ENCODE measurements at regions not wholly inside any gene's neighbourhood (a gene's known extent, or its start where the extent isn't known, plus 50 kb on each side); places are given as distances from the start of the nearest gene placed in this dataset.

GRCh38 chr1:209503196-209503595 lies 80.3 kb upstream of the CAMK1G start:
- TF ChIP-seq, protein P1, sequence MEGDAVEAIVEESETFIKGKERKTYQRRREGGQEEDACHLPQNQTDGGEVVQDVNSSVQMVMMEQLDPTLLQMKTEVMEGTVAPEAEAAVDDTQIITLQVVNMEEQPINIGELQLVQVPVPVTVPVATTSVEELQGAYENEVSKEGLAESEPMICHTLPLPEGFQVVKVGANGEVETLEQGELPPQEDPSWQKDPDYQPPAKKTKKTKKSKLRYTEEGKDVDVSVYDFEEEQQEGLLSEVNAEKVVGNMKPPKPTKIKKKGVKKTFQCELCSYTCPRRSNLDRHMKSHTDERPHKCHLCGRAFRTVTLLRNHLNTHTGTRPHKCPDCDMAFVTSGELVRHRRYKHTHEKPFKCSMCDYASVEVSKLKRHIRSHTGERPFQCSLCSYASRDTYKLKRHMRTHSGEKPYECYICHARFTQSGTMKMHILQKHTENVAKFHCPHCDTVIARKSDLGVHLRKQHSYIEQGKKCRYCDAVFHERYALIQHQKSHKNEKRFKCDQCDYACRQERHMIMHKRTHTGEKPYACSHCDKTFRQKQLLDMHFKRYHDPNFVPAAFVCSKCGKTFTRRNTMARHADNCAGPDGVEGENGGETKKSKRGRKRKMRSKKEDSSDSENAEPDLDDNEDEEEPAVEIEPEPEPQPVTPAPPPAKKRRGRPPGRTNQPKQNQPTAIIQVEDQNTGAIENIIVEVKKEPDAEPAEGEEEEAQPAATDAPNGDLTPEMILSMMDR (IDR thresholded peaks at IDR 0.05), result no peak
- TF ChIP-seq POLR2A (IDR thresholded peaks at IDR 0.05), result no peak
- no peak for DNase-seq (ENCODE audit: low spot score in 2 of 2)
- intact Hi-C loops (cut with DNase I; ENCODE audit: low total_unique reads), result no loop called here
- whole genome bisulfite sequencing, 2 donors, result 91 to 93% methylated on average over 1 of the region's 1 CpG
- no peak overlapping the region for H3K4me3 ChIP-seq (ENCODE audit: low read depth, poor library complexity, severe bottlenecking)

DNA sequence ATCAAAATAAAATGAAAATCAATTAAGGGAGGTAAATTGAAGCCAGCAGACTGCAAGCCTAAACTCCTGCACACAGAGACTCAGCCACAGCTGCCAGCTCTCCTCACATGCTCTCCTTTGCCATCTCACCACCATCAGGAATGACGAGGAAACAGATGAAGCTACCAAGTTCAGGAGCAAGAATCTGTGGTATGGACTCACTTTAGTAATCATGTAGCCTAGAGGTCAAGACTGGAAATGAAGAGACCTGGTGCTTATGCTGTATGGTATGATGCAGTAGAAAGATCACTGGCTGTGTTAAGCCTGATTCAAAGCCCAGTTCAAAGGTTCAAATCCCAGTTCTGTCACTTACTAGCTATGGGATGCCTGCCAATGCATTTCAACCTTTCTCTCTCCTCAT lies 78.9 kb upstream of the CAMK1G start:
- WGBS, 2 donors, result 71 to 85% methylated on average over 1 of the region's 1 CpG
- DNase-seq (ENCODE audit: low spot score in 2 of 2), result no peak
- H3K4me3 ChIP-seq (ENCODE audit: low read depth, poor library complexity, severe bottlenecking), result no peak overlapping the region
- TF ChIP-seq POLR2A (IDR thresholded peaks at IDR 0.05), result no peak
- TF ChIP-seq, protein P1 (IDR thresholded peaks at IDR 0.05), result no peak
- intact Hi-C loops (cut with DNase I; ENCODE audit: low total_unique reads), result no loop called here

DNA sequence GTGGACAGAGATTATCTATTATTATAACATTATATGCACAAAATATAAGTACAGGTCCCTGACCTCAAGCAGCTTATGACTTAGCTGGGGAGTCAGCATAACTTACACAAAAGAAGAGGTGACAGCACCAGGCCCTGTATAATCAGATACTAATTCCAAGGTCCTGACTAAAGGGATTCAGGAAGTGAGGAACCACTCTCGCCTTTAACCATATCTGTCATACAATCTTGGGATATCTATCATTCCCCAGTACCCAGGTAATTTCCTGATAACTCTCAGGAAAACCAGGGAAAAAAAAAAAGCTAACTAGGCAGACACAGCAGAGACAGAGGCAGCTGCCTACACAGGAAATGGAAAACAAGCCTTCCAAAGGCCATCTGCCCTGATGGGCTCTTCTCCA lies 78.5 kb upstream of the CAMK1G start:
- 81 to 85% methylated on average over 1 of the region's 1 CpG for WGBS, 2 donors
- no peak for DNase-seq (ENCODE audit: low spot score in 2 of 2)
- no peak overlapping the region for H3K4me3 ChIP-seq (ENCODE audit: low read depth, poor library complexity, severe bottlenecking)
- intact Hi-C loops (cut with DNase I; ENCODE audit: low total_unique reads), result no loop called here
- TF ChIP-seq POLR2A (IDR thresholded peaks at IDR 0.05), result no peak
- TF ChIP-seq, protein P1 (IDR thresholded peaks at IDR 0.05), result no peak

GRCh38 chr1:209506101-209506500 lies 77.4 kb upstream of the CAMK1G start:
- H3K4me3 ChIP-seq (ENCODE audit: low read depth, poor library complexity, severe bottlenecking), result no peak overlapping the region
- intact Hi-C loops (cut with DNase I; ENCODE audit: low total_unique reads), result no loop called here
- WGBS, 2 donors, result 57 to 62% methylated on average over 3 of the region's 3 CpGs
- TF ChIP-seq, protein P1 (IDR thresholded peaks at IDR 0.05), result no peak
- no peak for TF ChIP-seq POLR2A (IDR thresholded peaks at IDR 0.05)
- DNase-seq (ENCODE audit: low spot score in 2 of 2), result no peak

GRCh38 chr1:209509039-209509438 lies 74.5 kb upstream of the CAMK1G start:
- WGBS, 2 donors, result 77 to 90% methylated on average over 5 of the region's 5 CpGs
- no peak for DNase-seq (ENCODE audit: low spot score in 2 of 2)
- no peak overlapping the region for H3K4me3 ChIP-seq (ENCODE audit: low read depth, poor library complexity, severe bottlenecking)
- intact Hi-C loops (cut with DNase I; ENCODE audit: low total_unique reads), result no loop called here
- TF ChIP-seq POLR2A (IDR thresholded peaks at IDR 0.05), result no peak
- TF ChIP-seq, protein P1 (IDR thresholded peaks at IDR 0.05), result no peak

DNA sequence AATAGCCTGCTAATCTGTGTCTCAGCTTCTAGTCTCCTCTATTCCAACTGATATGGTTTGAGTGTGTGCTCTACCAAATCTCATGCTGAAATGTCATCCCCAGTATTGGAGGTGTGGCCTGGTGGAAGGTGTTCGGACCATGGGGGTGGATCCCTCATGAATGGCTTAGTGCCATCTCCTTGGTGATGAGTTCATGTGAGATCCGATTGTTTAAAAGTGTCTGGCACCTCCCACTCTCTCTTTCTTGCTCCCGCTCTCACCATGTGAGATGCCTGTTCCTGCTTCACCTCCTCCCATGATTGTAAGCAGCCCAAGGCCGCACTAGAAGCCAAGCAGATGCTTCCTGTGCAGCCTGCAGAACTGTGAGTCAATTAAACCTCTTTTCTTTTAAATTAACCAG lies 73.5 kb upstream of the CAMK1G start:
- 70 to 79% methylated on average over 4 of the region's 4 CpGs for WGBS, 2 donors
- no peak overlapping the region for H3K4me3 ChIP-seq (ENCODE audit: low read depth, poor library complexity, severe bottlenecking)
- TF ChIP-seq, protein P1 (IDR thresholded peaks at IDR 0.05), result no peak
- TF ChIP-seq POLR2A (IDR thresholded peaks at IDR 0.05), result no peak
- no peak for DNase-seq (ENCODE audit: low spot score in 2 of 2)
- intact Hi-C loops (cut with DNase I; ENCODE audit: low total_unique reads), result no loop called here

Data from lower leg skin (tissue), 4 donors.